ENCODE measurements at regions not wholly inside any gene's neighbourhood (a gene's known extent, or its start where the extent isn't known, plus 50 kb on each side); places are given as distances from the start of the nearest gene placed in this dataset.

- TF ChIP-seq TARDBP (IDR thresholded peaks at IDR 0.05) (no peak), SP1 (IDR thresholded peaks at IDR 0.05) (no peak)
Observed at GRCh38 chr17:79272220-79272619, 197.6 kb downstream of the ENGASE start.
